ENCODE measurements at regions not wholly inside any gene's neighbourhood (a gene's known extent, or its start where the extent isn't known, plus 50 kb on each side); places are given as distances from the start of the nearest gene placed in this dataset.

GRCh38 chr15:88746451-88746850 lies 56.8 kb upstream of the ACAN start:
- TF ChIP-seq, protein P1, sequence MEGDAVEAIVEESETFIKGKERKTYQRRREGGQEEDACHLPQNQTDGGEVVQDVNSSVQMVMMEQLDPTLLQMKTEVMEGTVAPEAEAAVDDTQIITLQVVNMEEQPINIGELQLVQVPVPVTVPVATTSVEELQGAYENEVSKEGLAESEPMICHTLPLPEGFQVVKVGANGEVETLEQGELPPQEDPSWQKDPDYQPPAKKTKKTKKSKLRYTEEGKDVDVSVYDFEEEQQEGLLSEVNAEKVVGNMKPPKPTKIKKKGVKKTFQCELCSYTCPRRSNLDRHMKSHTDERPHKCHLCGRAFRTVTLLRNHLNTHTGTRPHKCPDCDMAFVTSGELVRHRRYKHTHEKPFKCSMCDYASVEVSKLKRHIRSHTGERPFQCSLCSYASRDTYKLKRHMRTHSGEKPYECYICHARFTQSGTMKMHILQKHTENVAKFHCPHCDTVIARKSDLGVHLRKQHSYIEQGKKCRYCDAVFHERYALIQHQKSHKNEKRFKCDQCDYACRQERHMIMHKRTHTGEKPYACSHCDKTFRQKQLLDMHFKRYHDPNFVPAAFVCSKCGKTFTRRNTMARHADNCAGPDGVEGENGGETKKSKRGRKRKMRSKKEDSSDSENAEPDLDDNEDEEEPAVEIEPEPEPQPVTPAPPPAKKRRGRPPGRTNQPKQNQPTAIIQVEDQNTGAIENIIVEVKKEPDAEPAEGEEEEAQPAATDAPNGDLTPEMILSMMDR (conservative IDR thresholded peaks at IDR 0.05; ENCODE audit: low read depth, low read length), result no peak
- TF ChIP-seq MAFK (IDR thresholded peaks at IDR 0.05; ENCODE audit: low read depth, low read length), result no peak
- TF ChIP-seq BHLHE40 (IDR thresholded peaks at IDR 0.05; ENCODE audit: low read depth, low read length), result no peak
- TF ChIP-seq SMC3 (IDR thresholded peaks at IDR 0.05; ENCODE audit: low read depth, low read length), result no peak
- TF ChIP-seq, protein P2, sequence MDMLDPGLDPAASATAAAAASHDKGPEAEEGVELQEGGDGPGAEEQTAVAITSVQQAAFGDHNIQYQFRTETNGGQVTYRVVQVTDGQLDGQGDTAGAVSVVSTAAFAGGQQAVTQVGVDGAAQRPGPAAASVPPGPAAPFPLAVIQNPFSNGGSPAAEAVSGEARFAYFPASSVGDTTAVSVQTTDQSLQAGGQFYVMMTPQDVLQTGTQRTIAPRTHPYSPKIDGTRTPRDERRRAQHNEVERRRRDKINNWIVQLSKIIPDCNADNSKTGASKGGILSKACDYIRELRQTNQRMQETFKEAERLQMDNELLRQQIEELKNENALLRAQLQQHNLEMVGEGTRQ (IDR thresholded peaks at IDR 0.05; ENCODE audit: low read depth, low read length), result no peak
- TF ChIP-seq POLR2A (IDR thresholded peaks at IDR 0.05; ENCODE audit: low read depth, low read length), result no peak
- no peak for TF ChIP-seq FOS (IDR thresholded peaks at IDR 0.05; ENCODE audit: low read depth, low read length)
- TF ChIP-seq RAD21 (IDR thresholded peaks at IDR 0.05; ENCODE audit: low read length), result no peak
- no peak for TF ChIP-seq RFX5 (IDR thresholded peaks at IDR 0.05; ENCODE audit: low read depth, low read length)
- no peak for TF ChIP-seq MXI1 (IDR thresholded peaks at IDR 0.05; ENCODE audit: borderline replicate concordance, low read depth, low read length)
- no peak for TF ChIP-seq MAZ (IDR thresholded peaks at IDR 0.05; ENCODE audit: borderline replicate concordance, low read depth, low read length)

Data from IMR-90 (cell line).